Hepatocyte (in vitro differentiated cells): ENCODE measurements at regions not wholly inside any gene's neighbourhood (a gene's known extent, or its start where the extent isn't known, plus 50 kb on each side); places are given as distances from the start of the nearest gene placed in this dataset.

ENCODE experiments used
- DNase-seq: peaks from one replicate; pipeline ENCODE4 v3.0.0-alpha.2; 2016; ENCODE audit warnings: low spot score
- H2AFZ ChIP-seq: fragments of 200-600 bp; sonication (generic); 2 replicates; pipeline ENCODE4 v1.6.0; 2016; ENCODE audit warnings: antibody characterized with exemption, mild to moderate bottlenecking
- H3K27ac ChIP-seq: fragments of 200-600 bp; sonication (generic); 2 replicates; pipeline ENCODE4 v1.5.1; 2016; ENCODE audit warnings: mild to moderate bottlenecking
- H3K27me3 ChIP-seq: fragments of 200-600 bp; sonication (generic); 2 replicates; pipeline ENCODE4 v1.6.1; 2016
- H3K36me3 ChIP-seq: fragments of 200-600 bp; sonication (generic); replicated peaks from 2 replicates; pipeline ENCODE4 v1.5.1; 2016; ENCODE audit warnings: low read depth; ENCODE audit not compliant: insufficient read depth
- H3K4me1 ChIP-seq: fragments of 200-600 bp; sonication (generic); 2 replicates; pipeline ENCODE4 v1.5.1; 2016; ENCODE audit warnings: mild to moderate bottlenecking, moderate library complexity; ENCODE audit not compliant: insufficient read depth
- H3K4me2 ChIP-seq: fragments of 200-600 bp; sonication (generic); 2 replicates; pipeline ENCODE4 v1.6.0; 2016
- H3K4me3 ChIP-seq: fragments of 200-600 bp; sonication (generic); 2 replicates; pipeline ENCODE4 v1.5.1; 2016; ENCODE audit warnings: mild to moderate bottlenecking
- H3K79me2 ChIP-seq: fragments of 200-600 bp; sonication (generic); 2 replicates; pipeline ENCODE4 v1.6.0; 2017; ENCODE audit warnings: mild to moderate bottlenecking
- H3K9me2 ChIP-seq: fragments of 200-600 bp; sonication (generic); replicated peaks from 2 replicates; pipeline ENCODE4 v1.6.0; 2017; ENCODE audit warnings: mild to moderate bottlenecking; ENCODE audit not compliant: insufficient read depth
- H3K9me3 ChIP-seq: fragments of 200-600 bp; sonication (generic); 2 replicates; pipeline ENCODE4 v1.5.1; 2016; ENCODE audit warnings: low read depth, mild to moderate bottlenecking
- H4K20me1 ChIP-seq: fragments of 200-600 bp; sonication (generic); 2 replicates; pipeline ENCODE4 v1.6.0; 2016; ENCODE audit warnings: mild to moderate bottlenecking; ENCODE audit not compliant: insufficient read depth, poor library complexity, severe bottlenecking
- EZH2 ChIP-seq: fragments of 200-600 bp; sonication (generic); IDR thresholded peaks from 2 replicates; pipeline ENCODE4 v1.6.1; 2016; ENCODE audit warnings: antibody characterized with exemption, mild to moderate bottlenecking, borderline replicate concordance
- EZH2phosphoT487 ChIP-seq: fragments of 200-600 bp; sonication (generic); IDR thresholded peaks from one replicate; pipeline ENCODE4 v1.6.1; 2018; ENCODE audit warnings: antibody characterized with exemption, mild to moderate bottlenecking, low read depth, moderate library complexity; ENCODE audit not compliant: unreplicated experiment, severe bottlenecking
- WGBS: methylation state at CpG from one replicate; pipeline ENCODE4 v1.1.6; 2016; ENCODE audit warnings: low lambda C conversion rate; ENCODE audit errors: missing lambda C conversion rate; 5-methylcytosine and 5-hydroxymethylcytosine counted together
- TF ChIP-seq, protein P1 (sequence below): fragments of 200-600 bp; sonication (generic); IDR thresholded peaks from 2 replicates; pipeline ENCODE4 v1.5.1; 2016; ENCODE audit warnings: antibody characterized with exemption, mild to moderate bottlenecking; ENCODE audit not compliant: poor library complexity

- no peak for TF ChIP-seq EZH2phosphoT487
- TF ChIP-seq EZH2: no peak
- TF ChIP-seq, protein P1, sequence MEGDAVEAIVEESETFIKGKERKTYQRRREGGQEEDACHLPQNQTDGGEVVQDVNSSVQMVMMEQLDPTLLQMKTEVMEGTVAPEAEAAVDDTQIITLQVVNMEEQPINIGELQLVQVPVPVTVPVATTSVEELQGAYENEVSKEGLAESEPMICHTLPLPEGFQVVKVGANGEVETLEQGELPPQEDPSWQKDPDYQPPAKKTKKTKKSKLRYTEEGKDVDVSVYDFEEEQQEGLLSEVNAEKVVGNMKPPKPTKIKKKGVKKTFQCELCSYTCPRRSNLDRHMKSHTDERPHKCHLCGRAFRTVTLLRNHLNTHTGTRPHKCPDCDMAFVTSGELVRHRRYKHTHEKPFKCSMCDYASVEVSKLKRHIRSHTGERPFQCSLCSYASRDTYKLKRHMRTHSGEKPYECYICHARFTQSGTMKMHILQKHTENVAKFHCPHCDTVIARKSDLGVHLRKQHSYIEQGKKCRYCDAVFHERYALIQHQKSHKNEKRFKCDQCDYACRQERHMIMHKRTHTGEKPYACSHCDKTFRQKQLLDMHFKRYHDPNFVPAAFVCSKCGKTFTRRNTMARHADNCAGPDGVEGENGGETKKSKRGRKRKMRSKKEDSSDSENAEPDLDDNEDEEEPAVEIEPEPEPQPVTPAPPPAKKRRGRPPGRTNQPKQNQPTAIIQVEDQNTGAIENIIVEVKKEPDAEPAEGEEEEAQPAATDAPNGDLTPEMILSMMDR: no peak
- Histone ChIP-seq H3K79me2 (no peaks in the 10 kb centered on the region), H3K4me1 (no peaks in the 10 kb centered on the region), H2AFZ (no peak overlapping the region), H3K4me3 (no peak overlapping the region), H3K27ac (no peak overlapping the region), H3K9me3 (no peaks in the 10 kb centered on the region), H3K36me3 (no peaks in the 10 kb centered on the region), H4K20me1 (no peaks in the 10 kb centered on the region), H3K4me2 (no peak overlapping the region), H3K9me2 (no peaks in the 10 kb centered on the region), H3K27me3 (no peaks in the 10 kb centered on the region)
- DNase-seq: no peak
- 95% methylated on average over 2 of the region's 2 CpGs for WGBS
These were observed 882.9 kb upstream of the ZEB2 start for GRCh38 chr2:145402706-145403277.

GRCh38 chr2:145399131-145399530, 879.2 kb upstream of the ZEB2 start:
- no peak overlapping the region for H3K4me2 ChIP-seq
- no peak overlapping the region for H3K27ac ChIP-seq
- DNase-seq: no peak
- H3K4me1 ChIP-seq: no peaks in the 10 kb centered on the region
- H3K27me3 ChIP-seq: no peaks in the 10 kb centered on the region
- H3K4me3 ChIP-seq: no peak overlapping the region
- no peaks in the 10 kb centered on the region for H3K79me2 ChIP-seq
- no peak for TF ChIP-seq EZH2phosphoT487
- TF ChIP-seq EZH2: no peak
- TF ChIP-seq, protein P1: no peak
- no peak overlapping the region for H2AFZ ChIP-seq
- no peaks in the 10 kb centered on the region for H3K9me3 ChIP-seq
- H4K20me1 ChIP-seq: no peaks in the 10 kb centered on the region
- no peaks in the 10 kb centered on the region for H3K36me3 ChIP-seq
- WGBS: 100% methylated on average over 1 of the region's 1 CpG
- H3K9me2 ChIP-seq: no peaks in the 10 kb centered on the region

- H3K79me2 ChIP-seq: no peaks in the 10 kb centered on the region
- H3K9me2 ChIP-seq: no peaks in the 10 kb centered on the region
- WGBS: 64% methylated on average over 3 of the region's 3 CpGs
- no peaks in the 10 kb centered on the region for H3K36me3 ChIP-seq
- no peaks in the 10 kb centered on the region for H4K20me1 ChIP-seq
- H3K4me2 ChIP-seq: no peak overlapping the region
- no peak overlapping the region for H3K27ac ChIP-seq
- DNase-seq: no peak
- H3K4me3 ChIP-seq: no peak overlapping the region
- no peak for TF ChIP-seq EZH2
- TF ChIP-seq, protein P1: no peak
- no peak for TF ChIP-seq EZH2phosphoT487
- H3K4me1 ChIP-seq: no peaks in the 10 kb centered on the region
- no peaks in the 10 kb centered on the region for H3K9me3 ChIP-seq
- H3K27me3 ChIP-seq: no peaks in the 10 kb centered on the region
- no peak overlapping the region for H2AFZ ChIP-seq
These were observed 874.3 kb upstream of the ZEB2 start for GRCh38 chr2:145394181-145394580.
